ENCODE measurements at regions not wholly inside any gene's neighbourhood (a gene's known extent, or its start where the extent isn't known, plus 50 kb on each side); places are given as distances from the start of the nearest gene placed in this dataset.

GRCh38 chr5:94021246-94021645 is 279.8 kb upstream of the POU5F2 start:
- Histone ChIP-seq H3K9me3 (ENCODE audit: control insufficient read depth in 2 of 2, insufficient read depth in 1 of 2, low read depth in 1 of 2, low read length in 1 of 2) (no peaks in the 10 kb centered on the region), H3K36me3 (ENCODE audit: control insufficient read depth in 3 of 3, insufficient read depth in 2 of 3, low read depth in 1 of 3, low read length in 3 of 3) (peaks cover 0 to 10% (median 5%) of the 10 kb centered on the region in 3 donors), H3K4me1 (ENCODE audit: control insufficient read depth in 3 of 3, insufficient read depth in 2 of 3, low read depth in 1 of 3, low read length in 2 of 3) (peaks cover 0 to 5% (median 0%) of the 10 kb centered on the region in 3 donors), H3K27me3 (ENCODE audit: control insufficient read depth in 3 of 3, insufficient read depth in 3 of 3, low read length in 3 of 3) (no peaks in the 10 kb centered on the region), H3K4me3 (ENCODE audit: low read depth in 1 of 3, low read length in 3 of 3) (no peak overlapping the region), H3K27ac (ENCODE audit: low read depth in 1 of 3, low read length in 2 of 3) (no peak overlapping the region)
- FAIRE-seq (no peak), DNase-seq (peak in 1 of 2 donors; percentile 20)
- WGBS, 3 donors, result 59 to 72% (median 59%) methylated on average over 2 of the region's 2 CpGs

- 93 to 98% (median 96%) methylated on average over 2 of the region's 2 CpGs for WGBS, 3 donors
- Histone ChIP-seq H3K4me1 (ENCODE audit: control insufficient read depth in 3 of 3, insufficient read depth in 2 of 3, low read depth in 1 of 3, low read length in 2 of 3) (no peaks in the 10 kb centered on the region), H3K9me3 (ENCODE audit: control insufficient read depth in 2 of 2, insufficient read depth in 1 of 2, low read depth in 1 of 2, low read length in 1 of 2) (peaks cover 0 to 5% of the 10 kb centered on the region in 2 donors), H3K4me3 (ENCODE audit: low read depth in 1 of 3, low read length in 3 of 3) (no peak overlapping the region), H3K27me3 (ENCODE audit: control insufficient read depth in 3 of 3, insufficient read depth in 3 of 3, low read length in 3 of 3) (no peaks in the 10 kb centered on the region), H3K27ac (ENCODE audit: low read depth in 1 of 3, low read length in 2 of 3) (no peak overlapping the region), H3K36me3 (ENCODE audit: control insufficient read depth in 3 of 3, insufficient read depth in 2 of 3, low read depth in 1 of 3, low read length in 3 of 3) (peaks cover 0 to 7% (median 4%) of the 10 kb centered on the region in 3 donors)
- DNase-seq, result no peak
- FAIRE-seq, result no peak
Observed at GRCh38 chr5:94017579-94017978, 276.2 kb upstream of the POU5F2 start.

- DNase-seq (no peak), FAIRE-seq (no peak)
- H3K36me3 ChIP-seq (ENCODE audit: control insufficient read depth in 3 of 3, insufficient read depth in 2 of 3, low read depth in 1 of 3, low read length in 3 of 3), result peaks cover 0 to 2% (median 2%) of the 10 kb centered on the region in 3 donors
- peaks cover 0 to 5% of the 10 kb centered on the region in 2 donors for H3K9me3 ChIP-seq (ENCODE audit: control insufficient read depth in 2 of 2, insufficient read depth in 1 of 2, low read depth in 1 of 2, low read length in 1 of 2)
- H3K4me1 ChIP-seq (ENCODE audit: control insufficient read depth in 3 of 3, insufficient read depth in 2 of 3, low read depth in 1 of 3, low read length in 2 of 3), result no peaks in the 10 kb centered on the region
- no peak overlapping the region for H3K27ac ChIP-seq (ENCODE audit: low read depth in 1 of 3, low read length in 2 of 3)
- 97 to 99% (median 98%) methylated on average over 1 of the region's 1 CpG for WGBS, 3 donors
- no peak overlapping the region for H3K4me3 ChIP-seq (ENCODE audit: low read depth in 1 of 3, low read length in 3 of 3)
- H3K27me3 ChIP-seq (ENCODE audit: control insufficient read depth in 3 of 3, insufficient read depth in 3 of 3, low read length in 3 of 3), result no peaks in the 10 kb centered on the region
Observed at GRCh38 chr5:94010814-94011213, 269.4 kb upstream of the POU5F2 start.

- Histone ChIP-seq H3K27ac (ENCODE audit: low read depth in 1 of 3, low read length in 2 of 3) (no peak overlapping the region), H3K9me3 (ENCODE audit: control insufficient read depth in 2 of 2, insufficient read depth in 1 of 2, low read depth in 1 of 2, low read length in 1 of 2) (peaks cover 0 to 4% of the 10 kb centered on the region in 2 donors), H3K4me3 (ENCODE audit: low read depth in 1 of 3, low read length in 3 of 3) (no peak overlapping the region), H3K27me3 (ENCODE audit: control insufficient read depth in 3 of 3, insufficient read depth in 3 of 3, low read length in 3 of 3) (no peaks in the 10 kb centered on the region), H3K4me1 (ENCODE audit: control insufficient read depth in 3 of 3, insufficient read depth in 2 of 3, low read depth in 1 of 3, low read length in 2 of 3) (no peaks in the 10 kb centered on the region), H3K36me3 (ENCODE audit: control insufficient read depth in 3 of 3, insufficient read depth in 2 of 3, low read depth in 1 of 3, low read length in 3 of 3) (peaks cover 0 to 2% (median 2%) of the 10 kb centered on the region in 3 donors)
- FAIRE-seq (no peak), DNase-seq (no peak)
Observed at GRCh38 chr5:94009161-94009560, 267.8 kb upstream of the POU5F2 start.

GRCh38 chr5:93998951-93999455 is 257.6 kb upstream of the POU5F2 start:
- H3K4me3 ChIP-seq (ENCODE audit: low read depth in 1 of 3, low read length in 3 of 3), result no peak overlapping the region
- no peak overlapping the region for H3K27ac ChIP-seq (ENCODE audit: low read depth in 1 of 3, low read length in 2 of 3)
- H3K36me3 ChIP-seq (ENCODE audit: control insufficient read depth in 3 of 3, insufficient read depth in 2 of 3, low read depth in 1 of 3, low read length in 3 of 3), result no peaks in the 10 kb centered on the region
- 14 to 65% (median 36%) methylated on average over 1 of the region's 1 CpG for WGBS, 3 donors
- no peaks in the 10 kb centered on the region for H3K4me1 ChIP-seq (ENCODE audit: control insufficient read depth in 3 of 3, insufficient read depth in 2 of 3, low read depth in 1 of 3, low read length in 2 of 3)
- FAIRE-seq (no peak), DNase-seq (no peak)
- H3K27me3 ChIP-seq (ENCODE audit: control insufficient read depth in 3 of 3, insufficient read depth in 3 of 3, low read length in 3 of 3), result no peaks in the 10 kb centered on the region
- peaks cover 0 to 4% of the 10 kb centered on the region in 2 donors for H3K9me3 ChIP-seq (ENCODE audit: control insufficient read depth in 2 of 2, insufficient read depth in 1 of 2, low read depth in 1 of 2, low read length in 1 of 2)

- no peak overlapping the region for H3K4me3 ChIP-seq (ENCODE audit: low read depth in 1 of 3, low read length in 3 of 3)
- no peaks in the 10 kb centered on the region for H3K4me1 ChIP-seq (ENCODE audit: control insufficient read depth in 3 of 3, insufficient read depth in 2 of 3, low read depth in 1 of 3, low read length in 2 of 3)
- peaks cover 0 to 4% of the 10 kb centered on the region in 2 donors for H3K9me3 ChIP-seq (ENCODE audit: control insufficient read depth in 2 of 2, insufficient read depth in 1 of 2, low read depth in 1 of 2, low read length in 1 of 2)
- DNase-seq (no peak), FAIRE-seq (no peak)
- H3K27me3 ChIP-seq (ENCODE audit: control insufficient read depth in 3 of 3, insufficient read depth in 3 of 3, low read length in 3 of 3), result no peaks in the 10 kb centered on the region
- no peak overlapping the region for H3K27ac ChIP-seq (ENCODE audit: low read depth in 1 of 3, low read length in 2 of 3)
- H3K36me3 ChIP-seq (ENCODE audit: control insufficient read depth in 3 of 3, insufficient read depth in 2 of 3, low read depth in 1 of 3, low read length in 3 of 3), result no peaks in the 10 kb centered on the region
- WGBS, 3 donors, result 64 to 79% (median 72%) methylated on average over 1 of the region's 1 CpG
Observed at GRCh38 chr5:93997562-93997961, 256.2 kb upstream of the POU5F2 start.

GRCh38 chr5:93995126-93995621 is 253.8 kb upstream of the POU5F2 start:
- Histone ChIP-seq H3K27ac (ENCODE audit: low read depth in 1 of 3, low read length in 2 of 3) (no peak overlapping the region), H3K4me3 (ENCODE audit: low read depth in 1 of 3, low read length in 3 of 3) (no peak overlapping the region), H3K4me1 (ENCODE audit: control insufficient read depth in 3 of 3, insufficient read depth in 2 of 3, low read depth in 1 of 3, low read length in 2 of 3) (no peaks in the 10 kb centered on the region), H3K9me3 (ENCODE audit: control insufficient read depth in 2 of 2, insufficient read depth in 1 of 2, low read depth in 1 of 2, low read length in 1 of 2) (no peaks in the 10 kb centered on the region), H3K27me3 (ENCODE audit: control insufficient read depth in 3 of 3, insufficient read depth in 3 of 3, low read length in 3 of 3) (no peaks in the 10 kb centered on the region), H3K36me3 (ENCODE audit: control insufficient read depth in 3 of 3, insufficient read depth in 2 of 3, low read depth in 1 of 3, low read length in 3 of 3) (no peaks in the 10 kb centered on the region)
- peak in 1 of 2 donors; percentile 2 for DNase-seq
- WGBS, 3 donors, result 60 to 74% (median 66%) methylated on average over 3 of the region's 3 CpGs
- FAIRE-seq, result no peak

- DNase-seq, result no peak
- no peak for FAIRE-seq
- no peaks in the 10 kb centered on the region for H3K36me3 ChIP-seq (ENCODE audit: control insufficient read depth in 3 of 3, insufficient read depth in 2 of 3, low read depth in 1 of 3, low read length in 3 of 3)
- H3K27me3 ChIP-seq (ENCODE audit: control insufficient read depth in 3 of 3, insufficient read depth in 3 of 3, low read length in 3 of 3), result no peaks in the 10 kb centered on the region
- H3K4me1 ChIP-seq (ENCODE audit: control insufficient read depth in 3 of 3, insufficient read depth in 2 of 3, low read depth in 1 of 3, low read length in 2 of 3), result no peaks in the 10 kb centered on the region
- no peaks in the 10 kb centered on the region for H3K9me3 ChIP-seq (ENCODE audit: control insufficient read depth in 2 of 2, insufficient read depth in 1 of 2, low read depth in 1 of 2, low read length in 1 of 2)
- no peak overlapping the region for H3K4me3 ChIP-seq (ENCODE audit: low read depth in 1 of 3, low read length in 3 of 3)
- WGBS, 3 donors, result 88 to 94% (median 89%) methylated on average over 2 of the region's 2 CpGs
- no peak overlapping the region for H3K27ac ChIP-seq (ENCODE audit: low read depth in 1 of 3, low read length in 2 of 3)
Observed at GRCh38 chr5:93993161-93993560, 251.8 kb upstream of the POU5F2 start.

GRCh38 chr5:93990504-93991070 is 249.2 kb upstream of the POU5F2 start:
- H3K27ac ChIP-seq (ENCODE audit: low read depth in 1 of 3, low read length in 2 of 3), result peak overlapping the region in 1 of 3 donors; percentile 9
- H3K4me1 ChIP-seq (ENCODE audit: control insufficient read depth in 3 of 3, insufficient read depth in 2 of 3, low read depth in 1 of 3, low read length in 2 of 3), result no peaks in the 10 kb centered on the region
- 13 to 51% (median 38%) methylated on average over 2 of the region's 2 CpGs for WGBS, 3 donors
- no peak overlapping the region for H3K4me3 ChIP-seq (ENCODE audit: low read depth in 1 of 3, low read length in 3 of 3)
- no peaks in the 10 kb centered on the region for H3K36me3 ChIP-seq (ENCODE audit: control insufficient read depth in 3 of 3, insufficient read depth in 2 of 3, low read depth in 1 of 3, low read length in 3 of 3)
- H3K9me3 ChIP-seq (ENCODE audit: control insufficient read depth in 2 of 2, insufficient read depth in 1 of 2, low read depth in 1 of 2, low read length in 1 of 2), result peaks cover 0 to 4% of the 10 kb centered on the region in 2 donors
- peak; percentile 30 to 45 for DNase-seq
- FAIRE-seq, result no peak
- H3K27me3 ChIP-seq (ENCODE audit: control insufficient read depth in 3 of 3, insufficient read depth in 3 of 3, low read length in 3 of 3), result no peaks in the 10 kb centered on the region

All from small intestine (tissue), 7 donors.